ENCODE measurements at regions not wholly inside any gene's neighbourhood (a gene's known extent, or its start where the extent isn't known, plus 50 kb on each side); places are given as distances from the start of the nearest gene placed in this dataset.

- TF ChIP-seq CTCF (IDR thresholded peaks at IDR 0.05) (no peak), POLR2A (IDR thresholded peaks at IDR 0.05) (no peak)
Observed at GRCh38 chr18:45548614-45549013, 66.7 kb upstream of the SLC14A2 start.

Measured in right lobe of liver (tissue), 4 donors.